ENCODE measurements at regions not wholly inside any gene's neighbourhood (a gene's known extent, or its start where the extent isn't known, plus 50 kb on each side); places are given as distances from the start of the nearest gene placed in this dataset.

- 65% methylated on average over 1 of the region's 1 CpG for WGBS
- Histone ChIP-seq H3K4me1 (no peaks in the 10 kb centered on the region), H3K36me3 (no peaks in the 10 kb centered on the region), H3K27ac (replicated peaks in 1 of 4) (no peak overlapping the region), H3K27me3 (no peaks in the 10 kb centered on the region), H3K9me3 (peaks cover 0 to 16% (median 7%) of the 10 kb centered on the region in 4 donors), H3K4me3 (peak overlapping the region in 1 of 4 donors; percentile 2)
- no peak for DNase-seq (ENCODE audit: extremely low spot score)
- intact Hi-C loops (cut with DNase I) = no loop called here
- no peak for TF ChIP-seq EP300 (IDR thresholded peaks at IDR 0.05)
- TF ChIP-seq POLR2A (IDR thresholded peaks at IDR 0.05; ENCODE audit: low read depth) = no peak
- no peak for TF ChIP-seq POLR2AphosphoS5 (IDR thresholded peaks at IDR 0.05)
- no peak for TF ChIP-seq CTCF (IDR thresholded peaks at IDR 0.05)
Observed at GRCh38 chr13:97077341-97077740, 83.1 kb upstream of the OXGR1 start.

- H3K27me3 ChIP-seq = no peaks in the 10 kb centered on the region
- DNase-seq (ENCODE audit: extremely low spot score) = no peak
- TF ChIP-seq EP300 (IDR thresholded peaks at IDR 0.05) = no peak
- no peak for TF ChIP-seq POLR2A (IDR thresholded peaks at IDR 0.05; ENCODE audit: low read depth)
- TF ChIP-seq POLR2AphosphoS5 (IDR thresholded peaks at IDR 0.05) = no peak
- no peak for TF ChIP-seq CTCF (IDR thresholded peaks at IDR 0.05)
- H3K4me1 ChIP-seq = no peaks in the 10 kb centered on the region
- no peak overlapping the region for H3K4me3 ChIP-seq
- no peak overlapping the region for H3K27ac ChIP-seq (replicated peaks in 1 of 4)
- H3K9me3 ChIP-seq = peaks cover 0 to 7% (median 0%) of the 10 kb centered on the region in 4 donors
- intact Hi-C loops (cut with DNase I) = no loop called here
- WGBS = 91% methylated on average over 1 of the region's 1 CpG
- H3K36me3 ChIP-seq = no peaks in the 10 kb centered on the region
Observed at GRCh38 chr13:97079726-97080125, 85.5 kb upstream of the OXGR1 start.

GRCh38 chr13:97082461-97083207, 88.4 kb upstream of the OXGR1 start:
- intact Hi-C loops (cut with DNase I) = no loop called here
- H3K4me3 ChIP-seq = no peak overlapping the region
- H3K36me3 ChIP-seq = no peaks in the 10 kb centered on the region
- no peaks in the 10 kb centered on the region for H3K4me1 ChIP-seq
- TF ChIP-seq EP300 (IDR thresholded peaks at IDR 0.05) = no peak
- no peak for TF ChIP-seq POLR2AphosphoS5 (IDR thresholded peaks at IDR 0.05)
- no peak for TF ChIP-seq POLR2A (IDR thresholded peaks at IDR 0.05; ENCODE audit: low read depth)
- TF ChIP-seq CTCF (IDR thresholded peaks at IDR 0.05) = no peak
- H3K27me3 ChIP-seq = no peaks in the 10 kb centered on the region
- no peak for DNase-seq (ENCODE audit: extremely low spot score)
- 87% methylated on average over 6 of the region's 6 CpGs for WGBS
- H3K9me3 ChIP-seq = peaks cover 0 to 8% (median 3%) of the 10 kb centered on the region in 4 donors
- H3K27ac ChIP-seq (replicated peaks in 1 of 4) = no peak overlapping the region

- intact Hi-C loops (cut with DNase I) = no loop called here
- Histone ChIP-seq H3K36me3 (no peaks in the 10 kb centered on the region), H3K4me1 (no peaks in the 10 kb centered on the region), H3K27ac (replicated peaks in 1 of 4) (no peak overlapping the region), H3K27me3 (no peaks in the 10 kb centered on the region), H3K4me3 (no peak overlapping the region), H3K9me3 (peaks cover 0 to 9% (median 5%) of the 10 kb centered on the region in 4 donors)
- WGBS = 92% methylated on average over 1 of the region's 1 CpG
- no peak for TF ChIP-seq POLR2AphosphoS5 (IDR thresholded peaks at IDR 0.05)
- TF ChIP-seq EP300 (IDR thresholded peaks at IDR 0.05) = no peak
- TF ChIP-seq POLR2A (IDR thresholded peaks at IDR 0.05; ENCODE audit: low read depth) = no peak
- no peak for TF ChIP-seq CTCF (IDR thresholded peaks at IDR 0.05)
- no peak for DNase-seq (ENCODE audit: extremely low spot score)
Observed at GRCh38 chr13:97091196-97091595, 96.9 kb upstream of the OXGR1 start.

- intact Hi-C loops (cut with DNase I) = no loop called here
- H3K9me3 ChIP-seq = no peaks in the 10 kb centered on the region
- no peak overlapping the region for H3K27ac ChIP-seq (replicated peaks in 1 of 4)
- no peak for DNase-seq (ENCODE audit: extremely low spot score)
- H3K36me3 ChIP-seq = no peaks in the 10 kb centered on the region
- TF ChIP-seq CTCF (IDR thresholded peaks at IDR 0.05) = no peak
- no peak for TF ChIP-seq POLR2AphosphoS5 (IDR thresholded peaks at IDR 0.05)
- TF ChIP-seq EP300 (IDR thresholded peaks at IDR 0.05) = no peak
- no peak for TF ChIP-seq POLR2A (IDR thresholded peaks at IDR 0.05; ENCODE audit: low read depth)
- H3K27me3 ChIP-seq = no peaks in the 10 kb centered on the region
- no peak overlapping the region for H3K4me3 ChIP-seq
- H3K4me1 ChIP-seq = no peaks in the 10 kb centered on the region
Observed at GRCh38 chr13:97100821-97101220, 106.5 kb upstream of the OXGR1 start.

Measured in esophagus muscularis mucosa (tissue), 4 donors.